Panc1 (cell line): ENCODE measurements at regions not wholly inside any gene's neighbourhood (a gene's known extent, or its start where the extent isn't known, plus 50 kb on each side); places are given as distances from the start of the nearest gene placed in this dataset.

ENCODE experiments used
- ATAC-seq: fragments of 200-7000 bp; cut with Tn5 transposase; 2 replicates; pipeline ENCODE4 v1.9.1; 2020; ENCODE audit warnings: mild to moderate bottlenecking, moderate library complexity
- BruUV-seq: library from RNA; stranded (reverse); fragments of 400-500 nt; replicated peaks from 2 replicates; lab custom pipeline; 2021; lab: Mats Ljungman, UMichigan
- CTCF ChIA-PET: fragments of 300-600 bp; sonication (Branson Sonifier 250); formaldehyde crosslinking; loops from one replicate; lab custom pipeline; 2022; ENCODE audit warnings: antibody characterized with exemption; lab: Charles Lee
- POLR2A ChIA-PET: fragments of 300-600 bp; sonication (Branson Sonifier 250); formaldehyde crosslinking; loops from one replicate; lab custom pipeline; 2022; ENCODE audit warnings: antibody characterized with exemption; lab: Charles Lee
- DNase-seq: peaks from one replicate; pipeline ENCODE4 v3.0.0-alpha.2; 2010; ENCODE audit warnings: low read depth, low spot score
- H3K27ac ChIP-seq: 2 replicates; pipeline ENCODE4 v1.5.1; 2011; ENCODE audit warnings: mild to moderate bottlenecking, low read length, inconsistent platforms
- H3K27me3 ChIP-seq: fragments of 200-500 bp; sonication (Bioruptor generic); 2 replicates; pipeline ENCODE4 v1.6.0; 2014; ENCODE audit warnings: low read length, inconsistent platforms; ENCODE audit not compliant: control insufficient read depth, insufficient read depth
- H3K36me3 ChIP-seq: fragments of 200-500 bp; sonication (Bioruptor generic); 2 replicates; pipeline ENCODE4 v1.5.1; 2014; ENCODE audit warnings: inconsistent platforms, mild to moderate bottlenecking, low read length, moderate library complexity; ENCODE audit not compliant: control insufficient read depth, insufficient read depth
- H3K4me1 ChIP-seq: 2 replicates; pipeline ENCODE4 v1.5.1; 2011; ENCODE audit warnings: inconsistent platforms, mild to moderate bottlenecking, low read length, moderate library complexity; ENCODE audit not compliant: control insufficient read depth, insufficient read depth
- H3K4me3 ChIP-seq, 2 experiments: 2 replicates each; pipeline ENCODE4 v1.5.1; 2011 to 2012; ENCODE audit warnings: low read depth in 2 of 2, low read length in 2 of 2, mild to moderate bottlenecking in 2 of 2, inconsistent platforms in 1 of 2, moderate library complexity in 1 of 2
- H3K9me3 ChIP-seq: fragments of 200-500 bp; sonication (Bioruptor generic); 2 replicates; pipeline ENCODE4 v1.5.1; 2014; ENCODE audit warnings: low read depth, mild to moderate bottlenecking, inconsistent platforms, low read length, moderate library complexity; ENCODE audit not compliant: control insufficient read depth, insufficient read depth
- CTCF ChIP-seq: fragments of 450-650 bp; IDR thresholded peaks from 2 replicates; pipeline ENCODE4 v1.5.1; 2017; ENCODE audit warnings: mild to moderate bottlenecking
- POLR2AphosphoS5 ChIP-seq: IDR thresholded peaks from 2 replicates; pipeline ENCODE4 v1.6.1; 2012; ENCODE audit warnings: mild to moderate bottlenecking, low read depth, low read length, moderate library complexity
- SIN3A ChIP-seq: IDR thresholded peaks from 2 replicates; pipeline ENCODE4 v1.6.1; 2012; ENCODE audit warnings: low read depth, mild to moderate bottlenecking, low read length, moderate library complexity, borderline replicate concordance; ENCODE audit not compliant: insufficient read depth
- TCF7L2 ChIP-seq: IDR thresholded peaks from 2 replicates; pipeline ENCODE4 v1.6.1; 2011; ENCODE audit warnings: mild to moderate bottlenecking, low read depth, low read length, inconsistent platforms
- in situ Hi-C: cut with HindIII; loops from 2 replicates; pipeline ENCODE4 v1.10.0; 2016; ENCODE audit warnings: low sequenced_read_pairs, low pct_unique_long_range_greater_than_20kb
- intact Hi-C: fragments of 100-400 bp; cut with micrococcal nuclease; formaldehyde crosslinking; loops from one replicate; pipeline ENCODE4 v1.10.0; 2022; ENCODE audit not compliant: unreplicated experiment
- TF ChIP-seq, protein P1 (sequence below), 2 experiments: IDR thresholded peaks; 2 replicates each; pipeline ENCODE4 v1.6.1; 2011 to 2012; ENCODE audit warnings: low read depth in 2 of 2, control low read depth in 1 of 2, low read length in 1 of 2, mild to moderate bottlenecking in 1 of 2, moderate library complexity in 1 of 2; ENCODE audit not compliant: insufficient read depth in 1 of 2

DNA sequence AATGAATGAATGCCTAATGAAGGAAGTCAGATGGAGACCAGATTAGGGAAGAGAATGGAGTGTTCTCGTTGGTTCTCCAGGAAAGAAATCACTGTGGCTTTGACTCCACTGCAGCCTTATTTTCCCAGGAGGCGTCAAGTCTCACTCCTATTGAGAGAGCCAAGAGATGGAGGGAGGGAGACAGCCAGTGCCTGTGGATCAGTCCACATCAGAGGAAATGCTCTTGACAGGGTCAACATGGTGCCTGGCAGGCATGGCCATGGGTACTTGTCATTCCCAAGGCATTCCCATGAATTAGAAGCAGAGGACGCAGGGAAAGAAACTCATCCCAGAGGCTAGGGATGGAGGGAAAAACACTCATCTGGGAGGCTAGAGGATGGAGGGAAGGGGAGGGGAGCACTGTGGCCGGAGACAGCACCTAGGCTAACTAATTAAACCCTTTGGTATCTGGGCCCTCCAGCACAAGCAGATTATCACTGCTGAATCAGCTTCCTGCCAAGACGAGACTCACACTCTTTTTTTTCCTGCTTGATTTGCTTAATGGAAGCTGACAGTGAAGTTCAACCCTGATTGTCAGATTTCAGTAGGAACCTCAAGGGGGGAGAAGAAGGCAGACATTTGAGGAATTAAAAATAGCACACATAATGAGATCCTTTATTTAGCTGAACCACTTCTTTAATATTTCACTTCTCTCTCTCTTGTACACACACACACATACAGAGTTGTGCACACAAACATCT, 1233.2 kb upstream of the AUTS2 start:
- in situ Hi-C loops = no loop called here
- Histone ChIP-seq H3K36me3 (no peaks in the 10 kb centered on the region), H3K27ac (no peak overlapping the region), H3K27me3 (no peaks in the 10 kb centered on the region), H3K4me1 (no peaks in the 10 kb centered on the region), H3K9me3 (no peaks in the 10 kb centered on the region), H3K4me3 (no peak overlapping the region)
- no TSS peak for BruUV-seq
- ChIA-PET POLR2A (interaction anchor here (0.6 kb wide), 1 partner anchor 61 kb away, joined by 3 read pairs; no protein-coding TSS in a partner anchor), CTCF (no interaction called here)
- DNase-seq (no peak), ATAC-seq (no peak)
- TF ChIP-seq, protein P1, sequence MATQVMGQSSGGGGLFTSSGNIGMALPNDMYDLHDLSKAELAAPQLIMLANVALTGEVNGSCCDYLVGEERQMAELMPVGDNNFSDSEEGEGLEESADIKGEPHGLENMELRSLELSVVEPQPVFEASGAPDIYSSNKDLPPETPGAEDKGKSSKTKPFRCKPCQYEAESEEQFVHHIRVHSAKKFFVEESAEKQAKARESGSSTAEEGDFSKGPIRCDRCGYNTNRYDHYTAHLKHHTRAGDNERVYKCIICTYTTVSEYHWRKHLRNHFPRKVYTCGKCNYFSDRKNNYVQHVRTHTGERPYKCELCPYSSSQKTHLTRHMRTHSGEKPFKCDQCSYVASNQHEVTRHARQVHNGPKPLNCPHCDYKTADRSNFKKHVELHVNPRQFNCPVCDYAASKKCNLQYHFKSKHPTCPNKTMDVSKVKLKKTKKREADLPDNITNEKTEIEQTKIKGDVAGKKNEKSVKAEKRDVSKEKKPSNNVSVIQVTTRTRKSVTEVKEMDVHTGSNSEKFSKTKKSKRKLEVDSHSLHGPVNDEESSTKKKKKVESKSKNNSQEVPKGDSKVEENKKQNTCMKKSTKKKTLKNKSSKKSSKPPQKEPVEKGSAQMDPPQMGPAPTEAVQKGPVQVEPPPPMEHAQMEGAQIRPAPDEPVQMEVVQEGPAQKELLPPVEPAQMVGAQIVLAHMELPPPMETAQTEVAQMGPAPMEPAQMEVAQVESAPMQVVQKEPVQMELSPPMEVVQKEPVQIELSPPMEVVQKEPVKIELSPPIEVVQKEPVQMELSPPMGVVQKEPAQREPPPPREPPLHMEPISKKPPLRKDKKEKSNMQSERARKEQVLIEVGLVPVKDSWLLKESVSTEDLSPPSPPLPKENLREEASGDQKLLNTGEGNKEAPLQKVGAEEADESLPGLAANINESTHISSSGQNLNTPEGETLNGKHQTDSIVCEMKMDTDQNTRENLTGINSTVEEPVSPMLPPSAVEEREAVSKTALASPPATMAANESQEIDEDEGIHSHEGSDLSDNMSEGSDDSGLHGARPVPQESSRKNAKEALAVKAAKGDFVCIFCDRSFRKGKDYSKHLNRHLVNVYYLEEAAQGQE (IDR thresholded peaks at IDR 0.05; ENCODE audit: insufficient read depth in 1 of 2, low read depth in 2 of 2, low read length in 1 of 2) = no peak
- TF ChIP-seq TCF7L2 = no peak
- TF ChIP-seq CTCF = no peak
- TF ChIP-seq POLR2AphosphoS5 = no peak
- no peak for TF ChIP-seq SIN3A
- intact Hi-C loops = no loop called here

DNA sequence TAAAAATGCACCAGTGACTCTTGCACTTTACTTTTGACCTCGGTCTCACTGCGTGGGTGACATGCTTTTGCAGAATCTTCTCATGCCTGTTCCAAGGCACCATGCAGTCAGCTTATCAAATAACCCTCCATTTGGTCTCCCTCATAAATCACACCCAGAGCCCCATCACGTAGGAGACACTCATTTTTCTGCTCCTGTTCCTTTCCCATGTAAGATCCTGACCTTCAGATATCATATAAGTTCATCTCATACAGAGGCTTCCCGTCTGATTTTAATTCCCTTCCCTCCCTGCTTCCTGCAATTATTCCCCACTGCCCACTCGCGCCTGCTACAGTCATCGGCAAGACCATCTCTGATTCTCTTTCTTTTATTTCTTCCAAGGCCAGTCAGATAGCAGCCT, 1226.3 kb upstream of the AUTS2 start:
- BruUV-seq = no TSS peak
- TF ChIP-seq SIN3A (no peak), CTCF (no peak), TCF7L2 (no peak), POLR2AphosphoS5 (no peak)
- TF ChIP-seq, protein P1 (IDR thresholded peaks at IDR 0.05; ENCODE audit: insufficient read depth in 1 of 2, low read depth in 2 of 2, low read length in 1 of 2) = no peak
- intact Hi-C loops = no loop called here
- ATAC-seq (no peak), DNase-seq (no peak)
- Histone ChIP-seq H3K9me3 (no peaks in the 10 kb centered on the region), H3K4me3 (no peak overlapping the region), H3K4me1 (no peaks in the 10 kb centered on the region), H3K27me3 (no peaks in the 10 kb centered on the region), H3K36me3 (no peaks in the 10 kb centered on the region), H3K27ac (no peak overlapping the region)
- POLR2A ChIA-PET = interaction anchor here (0.5 kb wide), 1 partner anchor 1056 kb away, joined by 5 read pairs; no protein-coding TSS in a partner anchor
- in situ Hi-C loops = no loop called here
- CTCF ChIA-PET = no interaction called here
